ENCODE measurements at regions not wholly inside any gene's neighbourhood (a gene's known extent, or its start where the extent isn't known, plus 50 kb on each side); places are given as distances from the start of the nearest gene placed in this dataset.

DNA sequence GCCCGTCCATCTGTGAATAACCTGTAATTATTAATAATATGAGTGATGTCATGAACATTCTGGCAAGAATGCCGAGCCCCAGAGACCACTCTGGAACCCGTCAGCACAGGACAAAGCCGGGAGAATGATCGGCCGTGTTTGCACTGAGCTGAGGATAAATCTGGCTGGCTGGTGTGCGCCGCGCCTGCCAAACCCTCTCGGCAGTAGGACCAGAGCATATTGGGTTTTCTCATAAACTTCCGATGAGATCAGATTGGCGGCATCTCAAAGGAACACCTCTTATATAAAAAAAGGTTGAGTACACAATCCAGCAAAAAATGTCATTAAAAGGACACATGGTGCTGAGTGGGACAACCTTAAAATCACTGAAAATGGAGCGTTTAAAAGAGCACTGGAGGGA is 296.0 kb upstream of the MKI67 start:
- TF ChIP-seq FOS (IDR thresholded peaks at IDR 0.05; ENCODE audit: borderline replicate concordance, insufficient read depth, low read length) = no peak
- H3K27me3 ChIP-seq (ENCODE audit: control insufficient read depth in 2 of 2, insufficient read depth in 2 of 2, low read length in 2 of 2) = no peaks in the 10 kb centered on the region
- H3K4me2 ChIP-seq (ENCODE audit: insufficient read depth, low read length) = no peak overlapping the region
- H3K4me1 ChIP-seq (ENCODE audit: control insufficient read depth, extremely low read depth, insufficient read depth, low read length) = no peaks in the 10 kb centered on the region
- ChIA-PET POLR2A (no interaction called here), CTCF (no interaction called here)
- H3K4me3 ChIP-seq (replicated peaks in 1 of 3; ENCODE audit: insufficient read depth in 1 of 3, low read depth in 1 of 3, low read length in 3 of 3) = no peak overlapping the region
- intact Hi-C loops (cut with micrococcal nuclease) = no loop called here
- FAIRE-seq = no peak
- H4K20me1 ChIP-seq (replicated peaks; ENCODE audit: control insufficient read depth, extremely low read depth, insufficient read depth, low read length) = no peaks in the 10 kb centered on the region
- dilution Hi-C loops (cut with MboI; ENCODE audit: extremely low pct_ligation_motif_present, low sequenced_read_pairs) = no loop called here
- no peak overlapping the region for H3K9ac ChIP-seq (replicated peaks; ENCODE audit: extremely low read depth, insufficient read depth, low read length)
- no peaks in the 10 kb centered on the region for H3K9me1 ChIP-seq (replicated peaks; ENCODE audit: control insufficient read depth, extremely low read depth, insufficient read depth, low read length)
- peaks cover 3% of the 10 kb centered on the region for H3K9me3 ChIP-seq (replicated peaks; ENCODE audit: control insufficient read depth, insufficient read depth, low read length)
- BruUV-seq (replicated peaks) = no TSS peak
- H2AFZ ChIP-seq (ENCODE audit: low read depth, low read length) = no peak overlapping the region
- DNase-seq (ENCODE audit: low read depth, low spot score) = no peak
- H3K36me3 ChIP-seq (ENCODE audit: control insufficient read depth in 2 of 2, extremely low read depth in 1 of 2, insufficient read depth in 2 of 2, low read length in 2 of 2) = no peaks in the 10 kb centered on the region
- H3K79me2 ChIP-seq (ENCODE audit: control insufficient read depth, insufficient read depth, low read length) = no peaks in the 10 kb centered on the region
- H3K27ac ChIP-seq (ENCODE audit: insufficient read depth, low read depth, low read length) = no peak overlapping the region

GRCh38 chr10:128422999-128423398 is 296.8 kb upstream of the MKI67 start:
- Histone ChIP-seq H3K79me2 (ENCODE audit: control insufficient read depth, insufficient read depth, low read length) (no peaks in the 10 kb centered on the region), H3K9ac (replicated peaks; ENCODE audit: extremely low read depth, insufficient read depth, low read length) (no peak overlapping the region), H3K4me3 (replicated peaks in 1 of 3; ENCODE audit: insufficient read depth in 1 of 3, low read depth in 1 of 3, low read length in 3 of 3) (no peak overlapping the region), H3K27me3 (ENCODE audit: control insufficient read depth in 2 of 2, insufficient read depth in 2 of 2, low read length in 2 of 2) (no peaks in the 10 kb centered on the region), H2AFZ (ENCODE audit: low read depth, low read length) (no peak overlapping the region), H3K9me1 (replicated peaks; ENCODE audit: control insufficient read depth, extremely low read depth, insufficient read depth, low read length) (no peaks in the 10 kb centered on the region), H3K36me3 (ENCODE audit: control insufficient read depth in 2 of 2, extremely low read depth in 1 of 2, insufficient read depth in 2 of 2, low read length in 2 of 2) (no peaks in the 10 kb centered on the region), H3K9me3 (replicated peaks; ENCODE audit: control insufficient read depth, insufficient read depth, low read length) (peaks cover 3% of the 10 kb centered on the region), H3K4me1 (ENCODE audit: control insufficient read depth, extremely low read depth, insufficient read depth, low read length) (no peaks in the 10 kb centered on the region), H3K27ac (ENCODE audit: insufficient read depth, low read depth, low read length) (no peak overlapping the region), H3K4me2 (ENCODE audit: insufficient read depth, low read length) (no peak overlapping the region), H4K20me1 (replicated peaks; ENCODE audit: control insufficient read depth, extremely low read depth, insufficient read depth, low read length) (no peaks in the 10 kb centered on the region)
- dilution Hi-C loops (cut with MboI; ENCODE audit: extremely low pct_ligation_motif_present, low sequenced_read_pairs) = no loop called here
- ChIA-PET CTCF (no interaction called here), POLR2A (no interaction called here)
- BruUV-seq (replicated peaks) = no TSS peak
- intact Hi-C loops (cut with micrococcal nuclease) = no loop called here
- no peak for FAIRE-seq
- no peak for DNase-seq (ENCODE audit: low read depth, low spot score)
- TF ChIP-seq POLR2A (IDR thresholded peaks at IDR 0.05; ENCODE audit: low read depth, low read length) (no peak), POLR2AphosphoS5 (IDR thresholded peaks at IDR 0.05; ENCODE audit: insufficient read depth, low read depth, low read length) (no peak), GATA2 (IDR thresholded peaks at IDR 0.05; ENCODE audit: insufficient read depth, insufficient read length, low read depth, low read length) (no peak), JUN (IDR thresholded peaks at IDR 0.05; ENCODE audit: borderline replicate concordance, insufficient read depth, insufficient read length, low read depth) (no peak), MYC (IDR thresholded peaks at IDR 0.05; ENCODE audit: low read depth, low read length) (no peak), FOS (IDR thresholded peaks at IDR 0.05; ENCODE audit: borderline replicate concordance, insufficient read depth, low read length) (no peak), EZH2 (IDR thresholded peaks at IDR 0.05; ENCODE audit: borderline replicate concordance, low read depth, low read length, severe bottlenecking) (no peak), MAX (IDR thresholded peaks at IDR 0.05; ENCODE audit: insufficient read depth, insufficient read length) (no peak)
- TF ChIP-seq, protein P1, sequence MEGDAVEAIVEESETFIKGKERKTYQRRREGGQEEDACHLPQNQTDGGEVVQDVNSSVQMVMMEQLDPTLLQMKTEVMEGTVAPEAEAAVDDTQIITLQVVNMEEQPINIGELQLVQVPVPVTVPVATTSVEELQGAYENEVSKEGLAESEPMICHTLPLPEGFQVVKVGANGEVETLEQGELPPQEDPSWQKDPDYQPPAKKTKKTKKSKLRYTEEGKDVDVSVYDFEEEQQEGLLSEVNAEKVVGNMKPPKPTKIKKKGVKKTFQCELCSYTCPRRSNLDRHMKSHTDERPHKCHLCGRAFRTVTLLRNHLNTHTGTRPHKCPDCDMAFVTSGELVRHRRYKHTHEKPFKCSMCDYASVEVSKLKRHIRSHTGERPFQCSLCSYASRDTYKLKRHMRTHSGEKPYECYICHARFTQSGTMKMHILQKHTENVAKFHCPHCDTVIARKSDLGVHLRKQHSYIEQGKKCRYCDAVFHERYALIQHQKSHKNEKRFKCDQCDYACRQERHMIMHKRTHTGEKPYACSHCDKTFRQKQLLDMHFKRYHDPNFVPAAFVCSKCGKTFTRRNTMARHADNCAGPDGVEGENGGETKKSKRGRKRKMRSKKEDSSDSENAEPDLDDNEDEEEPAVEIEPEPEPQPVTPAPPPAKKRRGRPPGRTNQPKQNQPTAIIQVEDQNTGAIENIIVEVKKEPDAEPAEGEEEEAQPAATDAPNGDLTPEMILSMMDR (IDR thresholded peaks at IDR 0.05; ENCODE audit: extremely low read depth in 1 of 2, insufficient read depth in 1 of 2, low read depth in 1 of 2, low read length in 2 of 2) = no peak
